Cardiac septum (tissue), 1 donor: ENCODE measurements at regions not wholly inside any gene's neighbourhood (a gene's known extent, or its start where the extent isn't known, plus 50 kb on each side); places are given as distances from the start of the nearest gene placed in this dataset.
"Not testable (repeated sequence)": the region's sequence is repeated elsewhere in the genome, so short reads cannot be mapped to it uniquely, and the experiment has no call there.

Source experiments
- DNase-seq: peaks from one replicate; pipeline ENCODE4 v3.0.0-alpha.2; 2020; ENCODE audit warnings: low spot score
- intact Hi-C: fragments of 100-400 bp; cut with DNase I; formaldehyde crosslinking; loops from one replicate; pipeline ENCODE4 v1.14.0; 2022
- donor health status: DM: no; HTN: no; CAD: no.

- no peak for DNase-seq
- intact Hi-C loops, result no loop called here
These were observed 206.9 kb downstream of the CAVIN4 start for GRCh38 chr9:100784755-100785154.

- intact Hi-C loops, result no loop called here
- no peak for DNase-seq
These were observed 208.1 kb downstream of the CAVIN4 start for GRCh38 chr9:100785946-100786345.

- DNase-seq, result no peak
- intact Hi-C loops, result no loop called here
These were observed 216.9 kb downstream of the CAVIN4 start for GRCh38 chr9:100794738-100795269.

GRCh38 chr9:100803956-100804355 is 224.6 kb upstream of the PLPPR1 start:
- intact Hi-C loops, result no loop called here
- no peak for DNase-seq

GRCh38 chr9:100811643-100812042 is 216.9 kb upstream of the PLPPR1 start:
- intact Hi-C loops, result no loop called here
- no peak for DNase-seq

GRCh38 chr9:100813871-100814270 is 214.7 kb upstream of the PLPPR1 start:
- no peak for DNase-seq
- intact Hi-C loops, result no loop called here

- intact Hi-C loops, result no loop called here
- no peak for DNase-seq
These were observed 208.5 kb upstream of the PLPPR1 start for GRCh38 chr9:100819980-100820379.

- DNase-seq, intact Hi-C loops: not testable (repeated sequence)
These were observed 195.5 kb upstream of the PLPPR1 start for GRCh38 chr9:100833035-100833434.

GRCh38 chr9:100838857-100839256 is 189.7 kb upstream of the PLPPR1 start:
- intact Hi-C loops, result no loop called here
- no peak for DNase-seq

GRCh38 chr9:100848726-100849125 is 179.8 kb upstream of the PLPPR1 start:
- intact Hi-C loops, result no loop called here
- DNase-seq, result no peak

- DNase-seq, result no peak
These were observed 176.4 kb upstream of the PLPPR1 start for GRCh38 chr9:100852088-100852487.

GRCh38 chr9:100856238-100856637 is 172.3 kb upstream of the PLPPR1 start:
- DNase-seq, result no peak

More at GRCh38 chr9:100852088-100852487, 176.4 kb upstream of the PLPPR1 start:
- intact Hi-C loops, result no loop called here

GRCh38 chr9:100865111-100865510 is 163.4 kb upstream of the PLPPR1 start:
- DNase-seq, result no peak
- intact Hi-C loops, result no loop called here

More at GRCh38 chr9:100856238-100856637, 172.3 kb upstream of the PLPPR1 start:
- intact Hi-C loops, result no loop called here

GRCh38 chr9:100865648-100866047 is 162.9 kb upstream of the PLPPR1 start:
- intact Hi-C loops, result no loop called here
- DNase-seq, result no peak

GRCh38 chr9:100869326-100869725 is 159.2 kb upstream of the PLPPR1 start:
- intact Hi-C loops, result no loop called here
- no peak for DNase-seq

GRCh38 chr9:100879884-100880283 is 148.6 kb upstream of the PLPPR1 start:
- DNase-seq, result no peak
- intact Hi-C loops, result no loop called here

- DNase-seq, result no peak
- intact Hi-C loops, result no loop called here
These were observed 148.2 kb upstream of the PLPPR1 start for GRCh38 chr9:100880284-100880683.

- no peak for DNase-seq
- intact Hi-C loops, result no loop called here
These were observed 144.0 kb upstream of the PLPPR1 start for GRCh38 chr9:100884518-100884917.

- intact Hi-C loops, result no loop called here
- no peak for DNase-seq
These were observed 138.2 kb upstream of the PLPPR1 start for GRCh38 chr9:100890321-100890720.

- intact Hi-C loops, result no loop called here
- no peak for DNase-seq
These were observed 117.3 kb upstream of the PLPPR1 start for GRCh38 chr9:100911273-100911672.

- intact Hi-C loops, result no loop called here
- DNase-seq, result no peak
These were observed 115.3 kb upstream of the PLPPR1 start for GRCh38 chr9:100913257-100913656.

- no peak for DNase-seq
- intact Hi-C loops, result no loop called here
These were observed 114.3 kb upstream of the PLPPR1 start for GRCh38 chr9:100914266-100914665.
